NCI-H1105 treated with DMSO at 0.1 percent for 48 hours (cell line): ENCODE measurements at regions not wholly inside any gene's neighbourhood (a gene's known extent, or its start where the extent isn't known, plus 50 kb on each side); places are given as distances from the start of the nearest gene placed in this dataset.
A peak's percentile ranks its signal among the peaks of the same experiment; 100 is the strongest.

Source experiments
- DNase-seq: peaks from one replicate; lab custom pipeline; 2025; lab: John Stamatoyannopoulos, UW

DNA sequence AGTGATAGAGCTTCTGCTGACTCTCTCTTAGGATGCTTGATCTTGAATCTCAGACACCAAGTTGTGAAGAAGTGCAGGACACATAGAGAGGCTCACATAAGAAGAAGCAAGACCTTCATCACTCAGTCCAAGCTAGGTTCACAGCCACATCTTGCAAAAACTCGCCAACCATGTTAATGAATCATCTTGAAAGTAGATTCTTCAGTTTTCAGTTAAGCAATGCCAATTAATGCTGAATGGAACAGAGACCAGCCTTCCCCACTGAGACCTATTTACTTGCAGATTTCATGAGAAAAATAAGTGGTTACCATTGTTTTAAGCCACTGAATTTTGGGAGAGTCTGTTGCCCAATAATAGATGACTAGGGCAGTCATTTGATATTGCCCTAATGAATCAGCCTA, 217.7 kb upstream of the EDIL3 start:
- DNase-seq: no peak

DNA sequence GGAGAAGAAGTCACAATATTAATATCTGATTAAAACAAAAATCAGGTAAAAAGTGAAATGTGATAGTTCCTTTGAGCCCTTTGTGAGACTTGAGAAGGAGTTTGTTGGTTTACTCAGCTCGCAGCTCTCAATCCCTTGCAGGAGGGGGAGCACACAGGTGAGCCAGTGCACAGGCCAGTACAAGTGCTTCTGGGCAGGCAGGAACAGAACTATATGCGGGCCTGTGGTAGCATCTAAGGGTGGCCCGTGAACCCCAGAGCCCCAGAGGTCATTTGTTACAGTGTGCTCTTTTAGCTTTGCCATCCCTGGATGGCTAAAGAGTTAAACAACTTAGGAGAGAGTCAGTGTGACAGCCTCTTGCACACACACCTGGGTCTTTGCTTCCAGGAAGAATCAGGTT, 215.3 kb upstream of the EDIL3 start:
- no peak for DNase-seq

- DNase-seq: no peak
Measured at GRCh38 chr5:84597904-84598303, 213.2 kb upstream of the EDIL3 start.

DNA sequence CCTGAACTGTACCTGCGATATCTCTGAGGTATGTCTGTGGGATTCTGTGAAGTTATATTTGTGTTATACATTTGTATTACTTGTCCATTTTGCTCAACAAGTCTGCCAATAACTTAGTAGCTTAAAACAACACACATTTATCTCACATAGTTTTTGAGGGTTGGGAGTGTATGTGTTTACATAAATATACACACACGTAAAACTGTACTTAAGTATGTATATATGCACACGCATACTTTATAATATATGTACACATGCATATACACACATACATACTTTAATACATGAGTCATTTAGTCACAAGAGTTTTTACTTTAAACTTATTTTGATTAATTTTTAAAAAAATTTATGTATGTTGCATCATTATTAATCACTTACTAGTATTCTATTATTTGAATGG, 205.9 kb upstream of the EDIL3 start:
- no peak for DNase-seq

DNA sequence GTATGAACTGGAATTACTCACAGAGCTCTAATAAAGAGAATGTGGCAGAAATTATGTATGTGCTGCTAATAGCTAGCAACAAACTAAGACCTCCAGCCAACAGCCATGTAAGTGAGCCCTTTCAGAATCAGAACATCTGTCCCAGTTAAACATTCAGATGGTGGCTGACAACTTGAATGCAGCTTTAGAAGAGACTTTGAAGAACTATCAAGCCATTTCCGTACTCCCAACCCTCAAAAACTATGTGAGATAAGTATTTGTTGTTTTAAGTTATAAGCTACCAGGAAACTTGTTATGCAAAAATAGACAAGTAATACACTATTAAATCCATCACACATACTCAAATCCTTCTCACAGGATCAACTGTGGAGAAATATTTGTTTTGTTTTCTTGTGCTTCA, 205.2 kb upstream of the EDIL3 start:
- no peak for DNase-seq

DNA sequence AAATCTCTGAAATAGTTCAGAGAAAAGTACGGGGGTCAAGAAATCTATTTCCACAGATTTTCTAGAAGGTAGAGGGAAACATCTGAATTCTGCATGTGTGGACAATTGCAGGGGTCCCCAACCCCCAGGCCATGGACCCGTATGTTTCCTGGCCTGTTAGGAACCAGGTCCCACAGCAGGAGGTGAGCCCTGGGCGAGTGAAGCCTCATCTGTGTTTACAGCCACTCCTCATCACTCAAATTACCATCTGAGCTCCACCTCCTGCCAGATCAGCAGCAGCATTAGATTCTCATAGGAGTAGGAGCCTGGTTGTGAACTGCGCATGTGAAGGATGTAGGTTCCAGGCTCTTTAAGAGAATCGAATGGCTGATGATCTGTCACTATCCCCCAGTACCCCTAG, 200.5 kb upstream of the EDIL3 start:
- no peak for DNase-seq

- DNase-seq: no peak
Measured at GRCh38 chr5:84578226-84578625, 193.5 kb upstream of the EDIL3 start.

DNA sequence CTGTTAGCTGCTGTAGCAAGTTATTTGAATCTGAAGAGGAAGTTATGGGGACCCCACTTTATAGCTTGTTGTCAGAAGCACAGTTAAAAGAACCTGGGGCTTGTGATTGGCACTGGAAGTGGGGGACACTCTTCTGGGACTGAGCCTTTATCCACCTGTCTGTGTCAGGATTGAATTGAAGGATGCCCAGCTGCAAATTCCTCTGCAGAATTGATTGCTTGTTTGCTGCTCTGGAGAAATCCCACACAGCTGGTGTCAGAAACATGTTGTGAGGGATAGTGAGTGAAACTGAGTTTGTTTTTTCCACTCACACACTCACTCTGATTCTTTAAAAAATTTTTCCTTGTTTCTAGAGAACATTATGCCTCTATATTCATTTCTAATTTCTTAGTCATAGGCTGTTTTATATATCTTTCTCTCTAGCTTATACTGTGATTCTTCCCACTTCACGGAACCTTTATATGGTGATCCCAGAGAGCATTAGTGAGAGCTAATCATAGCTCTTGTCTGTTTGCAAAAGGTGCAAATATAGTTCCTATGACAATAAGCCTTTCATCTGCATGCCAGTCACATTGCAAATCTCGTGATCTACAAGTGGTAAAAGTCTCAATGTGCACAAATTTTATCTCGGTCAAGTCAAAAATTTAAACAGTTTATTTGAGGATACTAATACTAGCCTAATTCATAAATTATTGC, 188.5 kb upstream of the EDIL3 start:
- no peak for DNase-seq

DNA sequence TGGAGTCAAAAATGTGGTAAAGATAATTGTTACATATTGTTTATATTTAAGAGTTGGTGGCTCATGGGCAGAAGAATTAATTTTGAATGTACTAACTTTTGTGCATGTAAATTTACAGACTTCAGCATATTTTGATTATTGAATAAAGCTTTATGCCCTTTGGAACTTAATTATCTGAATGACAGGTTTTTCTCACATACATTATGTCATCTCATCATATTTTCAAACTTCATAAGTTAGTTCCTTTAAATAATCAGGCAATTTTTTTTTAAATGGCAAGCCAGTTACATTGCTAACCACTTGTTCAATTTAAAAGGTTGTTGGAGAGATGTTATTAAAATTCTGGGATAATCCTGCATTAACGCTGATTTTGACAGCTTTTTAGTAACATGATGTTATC, 184.6 kb upstream of the EDIL3 start:
- no peak for DNase-seq

DNA sequence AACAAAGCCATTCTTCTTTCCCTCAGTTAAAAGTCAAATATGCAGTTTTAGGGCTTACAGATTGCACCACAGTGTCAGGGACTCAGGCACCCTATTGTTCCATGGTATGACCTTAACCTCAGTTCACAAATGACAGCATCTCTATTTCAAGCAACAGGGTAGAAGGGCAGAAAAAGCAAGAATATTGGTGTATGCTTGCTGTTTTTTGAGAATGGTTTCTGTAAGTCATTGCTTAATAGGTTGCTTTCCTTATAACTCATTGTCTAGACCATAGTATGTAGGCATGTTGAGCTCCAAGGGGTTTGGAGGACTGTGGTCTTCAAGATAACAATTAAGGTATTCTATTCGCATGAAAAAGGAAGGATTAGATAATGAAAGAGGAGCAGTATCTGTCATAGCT, 183.5 kb upstream of the EDIL3 start:
- DNase-seq: no peak

DNA sequence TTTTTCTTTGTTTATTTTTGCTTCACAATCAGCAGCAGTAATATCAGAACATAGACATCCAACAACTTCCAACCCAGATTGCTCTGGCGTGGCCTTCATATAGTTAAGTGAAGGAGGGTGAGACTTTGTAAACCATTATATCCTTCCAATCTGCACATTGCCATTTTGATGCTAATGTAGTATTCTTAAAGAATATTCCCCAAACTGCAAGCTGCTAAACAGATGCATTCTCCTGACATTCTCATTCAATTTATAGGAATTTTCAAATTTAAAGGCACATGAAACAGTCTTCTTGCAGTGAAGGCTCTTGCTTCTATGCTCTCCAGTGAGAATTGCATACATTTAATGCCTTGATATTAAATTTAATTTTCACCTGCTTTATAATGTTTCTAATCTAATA, 181.2 kb upstream of the EDIL3 start:
- no peak for DNase-seq

- peak; percentile 84 for DNase-seq
Measured at GRCh38 chr5:84564321-84565075, 179.8 kb upstream of the EDIL3 start.

DNA sequence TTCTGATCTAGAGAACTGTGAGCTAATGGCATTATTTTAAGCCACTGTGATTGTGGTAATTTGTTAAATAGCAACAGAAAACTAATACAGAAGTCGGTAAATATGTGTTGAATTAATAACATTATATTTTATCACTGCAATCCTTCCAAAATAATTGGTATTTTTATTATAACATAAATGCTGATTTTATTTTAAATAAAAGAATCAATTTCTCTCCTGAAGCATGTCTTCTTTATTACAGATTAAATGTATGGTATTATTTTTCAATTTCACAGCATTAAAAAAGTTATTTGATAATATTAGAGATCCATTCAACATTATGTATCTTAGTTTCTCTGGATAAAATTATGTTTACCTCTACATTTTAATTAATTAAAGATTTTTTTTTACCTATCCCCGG, 165.5 kb upstream of the EDIL3 start:
- no peak for DNase-seq

GRCh38 chr5:84549054-84549453, 164.4 kb upstream of the EDIL3 start:
- DNase-seq: no peak

GRCh38 chr5:84546686-84547085, 162.0 kb upstream of the EDIL3 start:
- DNase-seq: no peak

- no peak for DNase-seq
Measured at GRCh38 chr5:84536797-84537196, 152.1 kb upstream of the EDIL3 start.

- DNase-seq: no peak
Measured at GRCh38 chr5:84535281-84535680, 150.6 kb upstream of the EDIL3 start.

GRCh38 chr5:84524491-84524890, 139.8 kb upstream of the EDIL3 start:
- DNase-seq: no peak

DNA sequence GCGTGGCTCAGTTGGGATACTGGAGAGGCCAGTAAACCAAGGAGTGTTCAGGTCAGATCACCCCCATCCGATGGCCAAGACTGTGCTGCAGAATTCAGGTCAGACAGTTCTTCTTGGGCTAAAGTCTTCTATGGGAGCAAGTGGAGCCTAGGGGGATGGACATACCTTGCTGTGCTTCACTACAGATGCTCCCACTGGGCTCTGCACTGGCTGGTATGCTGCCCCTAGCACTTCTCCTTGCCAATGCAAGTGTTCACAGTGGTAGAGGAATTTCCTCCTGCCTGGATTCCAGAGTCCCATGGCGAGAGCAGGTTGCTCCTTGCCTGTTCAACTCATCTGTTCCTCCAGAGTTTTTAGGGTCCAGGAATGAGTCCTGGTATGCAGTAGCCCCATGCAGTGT, 134.2 kb upstream of the EDIL3 start:
- DNase-seq: no peak

GRCh38 chr5:84518370-84518769, 133.7 kb upstream of the EDIL3 start:
- no peak for DNase-seq

DNA sequence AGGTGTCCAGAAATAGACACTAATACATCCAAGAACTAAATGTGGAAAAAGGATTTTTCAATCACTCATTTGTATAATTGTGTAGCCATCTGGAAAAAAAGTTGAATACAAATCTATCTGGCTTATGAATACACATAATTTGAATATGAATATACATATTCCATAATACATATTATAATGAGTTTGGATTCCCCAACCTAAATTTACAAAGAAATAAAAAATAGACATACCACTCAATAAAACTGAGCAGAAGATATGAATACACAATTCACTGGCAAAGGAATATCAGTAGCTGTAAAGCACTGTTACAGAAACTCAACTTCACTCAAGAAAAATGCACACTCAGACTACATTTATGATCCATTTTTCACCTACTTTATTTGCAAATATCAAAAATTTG, 121.9 kb upstream of the EDIL3 start:
- DNase-seq: no peak

- no peak for DNase-seq
Measured at GRCh38 chr5:84494453-84494852, 109.8 kb upstream of the EDIL3 start.

DNA sequence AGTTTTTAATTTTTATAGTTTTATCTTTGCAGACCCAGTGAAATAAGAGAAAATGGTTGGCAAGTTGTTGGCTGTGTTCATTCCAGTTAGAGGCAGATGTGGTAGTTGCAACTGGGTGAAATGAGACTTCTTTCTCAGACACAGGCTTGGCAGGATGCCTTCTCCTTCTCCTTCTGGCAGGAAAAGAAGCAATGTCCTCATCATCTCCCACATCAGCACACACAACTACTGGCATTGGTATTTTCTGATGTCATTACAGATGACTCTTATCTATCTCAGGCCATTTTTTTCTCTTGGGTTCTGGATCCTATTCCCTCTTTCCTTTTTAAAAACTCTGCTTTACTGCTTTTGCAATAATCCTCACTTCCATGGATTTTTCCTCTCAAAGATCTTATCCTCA, 103.3 kb upstream of the EDIL3 start:
- DNase-seq: no peak
